ENCODE measurements at regions not wholly inside any gene's neighbourhood (a gene's known extent, or its start where the extent isn't known, plus 50 kb on each side); places are given as distances from the start of the nearest gene placed in this dataset.

DNA sequence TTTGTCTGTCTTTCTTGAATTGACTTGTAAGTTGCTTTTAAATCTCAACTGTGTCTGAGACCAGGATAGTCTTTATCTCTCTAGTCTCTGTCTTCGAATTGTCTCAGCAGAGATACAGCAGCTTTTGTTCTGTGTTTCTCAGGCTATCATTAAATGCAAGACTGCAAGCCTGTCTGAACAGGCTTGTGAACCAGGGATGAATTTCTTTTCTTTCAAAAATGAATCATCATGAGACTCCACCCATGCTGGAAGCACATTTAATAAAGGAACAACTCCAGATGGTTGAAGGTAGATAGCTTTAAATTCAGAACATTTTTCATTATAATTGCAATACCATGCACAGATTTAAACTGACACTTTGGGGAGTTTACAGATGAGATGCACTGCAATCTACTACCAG, 155.9 kb downstream of the SEC23IP start (continued):
- no peak for TF ChIP-seq ETV6 (IDR thresholded peaks at IDR 0.05; ENCODE audit: borderline replicate concordance in 1 of 2, low read depth in 2 of 2, low read length in 1 of 2)
- no peak for TF ChIP-seq ETV6 (CRISPR knock-in tag; IDR thresholded peaks at IDR 0.05; ENCODE audit: borderline replicate concordance)
- TF ChIP-seq CAMTA2 (CRISPR knock-in tag; conservative IDR thresholded peaks at IDR 0.05) = no peak
- TF ChIP-seq FOSL1 (tag; conservative IDR thresholded peaks at IDR 0.05) = no peak
- TF ChIP-seq FOXK2 (conservative IDR thresholded peaks at IDR 0.05 in 1 of 2, IDR thresholded peaks at IDR 0.05 in 1 of 2; ENCODE audit: low read depth in 2 of 2) = no peak
- TF ChIP-seq, protein P1, sequence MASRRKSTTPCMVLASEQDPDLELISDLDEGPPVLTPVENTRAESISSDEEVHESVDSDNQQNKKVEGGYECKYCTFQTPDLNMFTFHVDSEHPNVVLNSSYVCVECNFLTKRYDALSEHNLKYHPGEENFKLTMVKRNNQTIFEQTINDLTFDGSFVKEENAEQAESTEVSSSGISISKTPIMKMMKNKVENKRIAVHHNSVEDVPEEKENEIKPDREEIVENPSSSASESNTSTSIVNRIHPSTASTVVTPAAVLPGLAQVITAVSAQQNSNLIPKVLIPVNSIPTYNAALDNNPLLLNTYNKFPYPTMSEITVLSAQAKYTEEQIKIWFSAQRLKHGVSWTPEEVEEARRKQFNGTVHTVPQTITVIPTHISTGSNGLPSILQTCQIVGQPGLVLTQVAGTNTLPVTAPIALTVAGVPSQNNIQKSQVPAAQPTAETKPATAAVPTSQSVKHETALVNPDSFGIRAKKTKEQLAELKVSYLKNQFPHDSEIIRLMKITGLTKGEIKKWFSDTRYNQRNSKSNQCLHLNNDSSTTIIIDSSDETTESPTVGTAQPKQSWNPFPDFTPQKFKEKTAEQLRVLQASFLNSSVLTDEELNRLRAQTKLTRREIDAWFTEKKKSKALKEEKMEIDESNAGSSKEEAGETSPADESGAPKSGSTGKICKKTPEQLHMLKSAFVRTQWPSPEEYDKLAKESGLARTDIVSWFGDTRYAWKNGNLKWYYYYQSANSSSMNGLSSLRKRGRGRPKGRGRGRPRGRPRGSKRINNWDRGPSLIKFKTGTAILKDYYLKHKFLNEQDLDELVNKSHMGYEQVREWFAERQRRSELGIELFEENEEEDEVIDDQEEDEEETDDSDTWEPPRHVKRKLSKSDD (conservative IDR thresholded peaks at IDR 0.05; ENCODE audit: low read length) = no peak

DNA sequence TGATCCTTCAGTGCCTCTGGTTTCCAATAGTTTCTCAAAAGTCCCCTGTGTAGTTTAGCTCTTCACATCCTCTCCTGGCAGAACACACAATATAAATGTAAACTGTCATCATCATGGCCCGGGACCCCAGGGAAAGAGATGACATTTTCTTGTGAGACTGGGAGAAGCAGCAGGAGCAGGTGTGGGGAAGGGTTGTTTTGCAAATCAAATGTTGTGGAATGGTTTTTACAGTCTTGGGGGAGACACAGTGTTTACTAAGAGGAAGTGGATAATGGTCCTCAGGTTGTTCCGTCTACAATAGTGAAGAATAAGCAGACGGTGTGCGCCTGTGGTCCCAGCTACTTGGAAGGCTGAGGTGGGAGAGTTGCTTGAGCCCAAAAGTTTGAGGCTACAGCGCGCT, 159.1 kb downstream of the SEC23IP start:
- in situ Hi-C loops (cut with MboI) (no loop called here), intact Hi-C loops (cut with micrococcal nuclease) (no loop called here)
- DNase-seq (ENCODE audit: extremely low read depth in 1 of 4, low spot score in 3 of 4) = no peak
- no peak for FAIRE-seq
- Histone ChIP-seq H3K9ac (ENCODE audit: insufficient read depth in 1 of 2, low read depth in 2 of 2, low read length in 2 of 2) (no peak overlapping the region), H3K9me3 (replicated peaks; ENCODE audit: control insufficient read depth, insufficient read depth, low read depth, low read length) (no peaks in the 10 kb centered on the region), H3K27me3 (ENCODE audit: control insufficient read depth in 2 of 2, insufficient read depth in 2 of 2, low read length in 2 of 2) (no peaks in the 10 kb centered on the region), H3K9me1 (ENCODE audit: control insufficient read depth, insufficient read depth, low read length) (no peaks in the 10 kb centered on the region), H4K20me1 (replicated peaks; ENCODE audit: control insufficient read depth, insufficient read depth, low read length) (no peaks in the 10 kb centered on the region), H3K4me1 (replicated peaks in 1 of 2; ENCODE audit: control insufficient read depth in 2 of 2, insufficient read depth in 2 of 2, low read length in 2 of 2) (no peaks in the 10 kb centered on the region), H3K4me3 (no peak overlapping the region), H3K79me2 (ENCODE audit: control insufficient read depth, insufficient read depth, low read length) (no peaks in the 10 kb centered on the region), H3K27ac (ENCODE audit: extremely low read depth, low read depth, low read length) (no peak overlapping the region), H2AFZ (ENCODE audit: low read depth, low read length) (no peak overlapping the region), H3K4me2 (ENCODE audit: insufficient read depth, low read length) (no peak overlapping the region), H3K36me3 (ENCODE audit: control insufficient read depth, insufficient read depth, low read length) (no peaks in the 10 kb centered on the region)
- ATAC-seq = no peak
- CTCF ChIA-PET (ENCODE audit: low intra/inter-chr PET ratio) = no interaction called here
- 0% methylated on average over 5 of the region's 6 CpGs for WGBS (ENCODE audit: insufficient coverage, low coverage, missing lambda C conversion rate)
- POLR2A ChIA-PET = interaction anchor here (1.1 kb wide), 1 partner anchor 12 kb away, joined by 3 read pairs; no protein-coding TSS in a partner anchor
- no TSS peak for BruUV-seq (replicated peaks)
- TF ChIP-seq ZNF76 (CRISPR knock-in tag; IDR thresholded peaks at IDR 0.05; ENCODE audit: borderline replicate concordance) (no peak), RBM22 (IDR thresholded peaks at IDR 0.05; ENCODE audit: low read depth, low read length, poor library complexity, severe bottlenecking) (no peak), ZSCAN29 (IDR thresholded peaks at IDR 0.05) (no peak)
